ENCODE measurements at regions not wholly inside any gene's neighbourhood (a gene's known extent, or its start where the extent isn't known, plus 50 kb on each side); places are given as distances from the start of the nearest gene placed in this dataset.

DNA sequence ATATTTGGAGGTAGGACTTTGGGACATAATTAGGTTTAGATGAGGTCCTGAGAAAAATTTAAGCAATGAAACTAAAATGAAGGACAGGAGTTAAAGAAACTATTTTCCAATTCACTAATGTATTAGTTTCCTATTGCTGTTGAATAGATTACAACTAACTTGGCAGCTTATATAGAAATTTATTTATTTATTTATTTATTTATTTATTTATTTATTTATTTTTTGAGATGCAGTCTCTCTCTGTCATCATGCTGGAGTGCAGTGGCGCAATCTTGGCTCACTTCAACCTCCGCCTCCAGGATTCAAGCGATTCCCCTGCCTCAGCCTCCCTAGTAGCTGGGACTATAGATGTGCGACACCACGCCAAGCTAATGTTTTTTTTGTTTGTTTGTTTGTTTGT lies 182.4 kb upstream of the ADCY2 start (continued):
- no peak for TF ChIP-seq RNF2 (IDR thresholded peaks at IDR 0.05; ENCODE audit: borderline replicate concordance, low read depth, low read length, missing control alignments, poor library complexity, severe bottlenecking)
- TF ChIP-seq, protein P1, sequence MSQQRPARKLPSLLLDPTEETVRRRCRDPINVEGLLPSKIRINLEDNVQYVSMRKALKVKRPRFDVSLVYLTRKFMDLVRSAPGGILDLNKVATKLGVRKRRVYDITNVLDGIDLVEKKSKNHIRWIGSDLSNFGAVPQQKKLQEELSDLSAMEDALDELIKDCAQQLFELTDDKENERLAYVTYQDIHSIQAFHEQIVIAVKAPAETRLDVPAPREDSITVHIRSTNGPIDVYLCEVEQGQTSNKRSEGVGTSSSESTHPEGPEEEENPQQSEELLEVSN (IDR thresholded peaks at IDR 0.05): no peak

Measured in H1 (cell line).